ENCODE measurements at regions not wholly inside any gene's neighbourhood (a gene's known extent, or its start where the extent isn't known, plus 50 kb on each side); places are given as distances from the start of the nearest gene placed in this dataset.

GRCh38 chr5:53337827-53338226, 142.6 kb upstream of the FST start:
- TF ChIP-seq EP300 (IDR thresholded peaks at IDR 0.05) (no peak), POLR2A (IDR thresholded peaks at IDR 0.05) (no peak), CTCF (IDR thresholded peaks at IDR 0.05) (no peak), POLR2AphosphoS5 (IDR thresholded peaks at IDR 0.05) (no peak)
